ENCODE measurements at regions not wholly inside any gene's neighbourhood (a gene's known extent, or its start where the extent isn't known, plus 50 kb on each side); places are given as distances from the start of the nearest gene placed in this dataset.
"Not testable (repeated sequence)": the region's sequence is repeated elsewhere in the genome, so short reads cannot be mapped to it uniquely, and the experiment has no call there.

GRCh38 chr20:52008874-52009273 lies 182.7 kb downstream of the ZFP64 start:
- H3K36me3 ChIP-seq = no peaks in the 10 kb centered on the region
- TF ChIP-seq POLR2A (IDR thresholded peaks at IDR 0.05) (no peak), POLR2AphosphoS5 (IDR thresholded peaks at IDR 0.05) (no peak), CTCF (IDR thresholded peaks at IDR 0.05) (no peak)
- peaks cover 5 to 12% of the 10 kb centered on the region in 2 donors for H3K9me3 ChIP-seq
- intact Hi-C loops (cut with DNase I; ENCODE audit: low total_unique reads) = no loop called here
- H3K4me3 ChIP-seq = no peak overlapping the region
- no peak overlapping the region for H3K27ac ChIP-seq
- no peaks in the 10 kb centered on the region for H3K27me3 ChIP-seq
- DNase-seq (ENCODE audit: low spot score in 2 of 2) = no peak
- no peaks in the 10 kb centered on the region for H3K4me1 ChIP-seq

DNA sequence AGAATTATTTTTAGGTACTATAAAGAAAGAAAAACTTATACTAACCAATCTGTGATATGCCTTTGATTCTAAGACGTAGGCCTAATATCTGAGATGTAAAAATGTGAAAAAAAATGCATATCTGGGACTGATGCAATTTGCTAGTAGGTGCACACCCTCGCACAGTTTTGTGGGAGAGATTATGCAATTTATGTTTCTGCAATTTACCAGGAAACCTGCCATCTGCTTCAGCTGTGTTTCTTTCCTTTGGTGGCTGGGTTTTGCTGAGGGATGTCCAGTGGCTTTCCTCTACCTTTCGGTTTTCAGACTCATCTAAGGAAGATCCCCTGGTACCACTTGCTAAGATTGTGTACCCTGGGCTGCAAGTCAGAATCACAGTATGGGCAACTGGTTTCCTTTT lies 186.9 kb downstream of the ZFP64 start:
- TF ChIP-seq CTCF (IDR thresholded peaks at IDR 0.05) (no peak), POLR2AphosphoS5 (IDR thresholded peaks at IDR 0.05) (no peak), POLR2A (IDR thresholded peaks at IDR 0.05) (no peak)
- Histone ChIP-seq H3K36me3 (no peaks in the 10 kb centered on the region), H3K4me1 (no peaks in the 10 kb centered on the region), H3K9me3 (no peaks in the 10 kb centered on the region), H3K27me3 (no peaks in the 10 kb centered on the region), H3K27ac (no peak overlapping the region), H3K4me3 (no peak overlapping the region)
- intact Hi-C loops (cut with DNase I; ENCODE audit: low total_unique reads) = no loop called here
- no peak for DNase-seq (ENCODE audit: low spot score in 2 of 2)

- no peaks in the 10 kb centered on the region for H3K4me1 ChIP-seq
- no peak overlapping the region for H3K4me3 ChIP-seq
- TF ChIP-seq CTCF (IDR thresholded peaks at IDR 0.05) = no peak
- TF ChIP-seq POLR2AphosphoS5 (IDR thresholded peaks at IDR 0.05) = no peak
- TF ChIP-seq POLR2A (IDR thresholded peaks at IDR 0.05) = no peak
- intact Hi-C loops (cut with DNase I; ENCODE audit: low total_unique reads) = no loop called here
- no peak for DNase-seq (ENCODE audit: low spot score in 2 of 2)
- H3K27me3 ChIP-seq = no peaks in the 10 kb centered on the region
- no peak overlapping the region for H3K27ac ChIP-seq
- H3K36me3 ChIP-seq = no peaks in the 10 kb centered on the region
- H3K9me3 ChIP-seq = no peaks in the 10 kb centered on the region
Measured at GRCh38 chr20:52004018-52004417, 187.6 kb downstream of the ZFP64 start.

- Histone ChIP-seq H3K27me3 (no peaks in the 10 kb centered on the region), H3K36me3 (no peaks in the 10 kb centered on the region), H3K4me1 (no peaks in the 10 kb centered on the region), H3K27ac (no peak overlapping the region), H3K9me3 (no peaks in the 10 kb centered on the region), H3K4me3 (no peak overlapping the region)
- intact Hi-C loops (cut with DNase I; ENCODE audit: low total_unique reads) = no loop called here
- DNase-seq (ENCODE audit: low spot score in 2 of 2) = no peak
- no peak for TF ChIP-seq POLR2A (IDR thresholded peaks at IDR 0.05)
- no peak for TF ChIP-seq CTCF (IDR thresholded peaks at IDR 0.05)
- no peak for TF ChIP-seq POLR2AphosphoS5 (IDR thresholded peaks at IDR 0.05)
Measured at GRCh38 chr20:52003415-52003814, 188.2 kb downstream of the ZFP64 start.

GRCh38 chr20:52001999-52002666 lies 189.4 kb downstream of the ZFP64 start:
- DNase-seq (ENCODE audit: low spot score in 2 of 2) = no peak
- Histone ChIP-seq H3K4me1 (no peaks in the 10 kb centered on the region), H3K27ac (no peak overlapping the region), H3K4me3 (no peak overlapping the region), H3K27me3 (no peaks in the 10 kb centered on the region), H3K36me3 (no peaks in the 10 kb centered on the region), H3K9me3 (no peaks in the 10 kb centered on the region)
- intact Hi-C loops (cut with DNase I; ENCODE audit: low total_unique reads) = no loop called here
- no peak for TF ChIP-seq CTCF (IDR thresholded peaks at IDR 0.05)
- TF ChIP-seq POLR2A (IDR thresholded peaks at IDR 0.05) = no peak
- TF ChIP-seq POLR2AphosphoS5 (IDR thresholded peaks at IDR 0.05) = no peak

DNA sequence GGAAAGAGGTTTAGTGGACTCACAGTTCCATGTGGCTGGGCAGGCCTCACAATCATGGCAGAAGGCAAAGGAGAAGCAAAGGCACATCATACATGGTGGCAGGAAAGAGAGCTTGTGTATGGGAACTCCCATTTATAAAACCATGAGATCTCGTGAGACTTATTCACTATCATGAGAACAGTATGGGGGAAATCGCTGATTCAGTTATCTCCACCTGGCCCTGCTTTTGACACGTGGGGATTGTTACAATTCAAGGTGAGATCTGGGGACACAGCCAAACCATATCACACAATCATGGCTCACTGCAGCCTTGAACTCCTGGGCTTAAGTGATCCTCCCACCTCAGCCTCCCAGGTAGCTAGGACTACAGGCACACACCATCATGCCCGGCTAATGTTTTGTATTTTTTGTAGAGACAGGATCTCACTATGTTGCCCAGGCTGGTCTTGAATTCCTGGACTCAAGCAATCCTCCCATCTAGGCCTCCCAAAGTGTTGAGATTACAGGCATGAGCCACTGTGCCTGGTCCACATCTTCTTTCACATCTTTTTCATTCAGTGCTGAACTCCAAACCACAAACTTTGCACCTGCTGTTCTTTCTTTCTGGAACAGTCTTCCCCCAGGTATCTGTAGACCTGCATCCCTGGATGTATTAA lies 194.2 kb downstream of the ZFP64 start:
- H3K4me1 ChIP-seq; H3K27ac ChIP-seq; H3K36me3 ChIP-seq; H3K9me3 ChIP-seq; intact Hi-C loops (cut with DNase I; ENCODE audit: low total_unique reads); H3K27me3 ChIP-seq; DNase-seq (ENCODE audit: low spot score in 2 of 2); H3K4me3 ChIP-seq: not testable (repeated sequence)
